K562 (cell line): ENCODE measurements at regions not wholly inside any gene's neighbourhood (a gene's known extent, or its start where the extent isn't known, plus 50 kb on each side); places are given as distances from the start of the nearest gene placed in this dataset.
A peak's percentile ranks its signal among the peaks of the same experiment; 100 is the strongest.

ENCODE experiments used
- L3MBTL2 ChIP-seq: fragments of 450-650 bp; IDR thresholded peaks from 2 replicates; pipeline ENCODE4 v1.6.1; 2016; ENCODE audit warnings: mild to moderate bottlenecking, moderate library complexity
- NFXL1 ChIP-seq: fragments of 450-650 bp; formaldehyde crosslinking; IDR thresholded peaks from 2 replicates; pipeline ENCODE4 v1.4.0; 2021; ENCODE audit warnings: mild to moderate bottlenecking
- RAD21 ChIP-seq, 2 experiments: fragments of 250-450 bp in 1 of 2; fragments of 450-650 bp in 1 of 2; sonication (Bioruptor Pico) in 1 of 2; formaldehyde crosslinking in 1 of 2; IDR thresholded peaks in 1 of 2; conservative IDR thresholded peaks in 1 of 2; 2 replicates each; pipeline versions ENCODE4 v1.4.0 to v1.8.0; 2020 to 2022; ENCODE audit warnings: mild to moderate bottlenecking in 2 of 2, moderate library complexity in 1 of 2
- TCF7L2 ChIP-seq: fragments of 150-350 bp; IDR thresholded peaks from 2 replicates; pipeline ENCODE4 v1.6.1; 2016; ENCODE audit warnings: low read depth, mild to moderate bottlenecking, low read length, moderate library complexity
- TOE1 ChIP-seq, 2 experiments: fragments of 450-650 bp in 1 of 2; sonication (generic) in 1 of 2; formaldehyde crosslinking in 1 of 2; IDR thresholded peaks; 2 replicates each; pipeline versions ENCODE4 v1.7.1 to v1.8.0; 2016 to 2022; ENCODE audit warnings: borderline replicate concordance in 2 of 2, mild to moderate bottlenecking in 2 of 2, antibody characterized with exemption in 1 of 2, inconsistent platforms in 1 of 2, low read depth in 1 of 2, missing genetic modification reagents in 1 of 2, moderate library complexity in 1 of 2
- ZNF695 ChIP-seq: fragments of 450-650 bp; formaldehyde crosslinking; IDR thresholded peaks from 2 replicates; pipeline ENCODE4 v1.4.0; 2020; ENCODE audit warnings: mild to moderate bottlenecking, moderate library complexity
- TF ChIP-seq, protein P1 (sequence below): fragments of 200-600 bp; sonication (generic); IDR thresholded peaks from one replicate; pipeline ENCODE4 v1.6.1; 2012; ENCODE audit warnings: mild to moderate bottlenecking, low read depth, low read length, inconsistent platforms
- TF ChIP-seq, protein P2 (sequence below): fragments of 250-450 bp; sonication (Bioruptor Pico); IDR thresholded peaks from 2 replicates; pipeline ENCODE4 v1.8.0; 2021; ENCODE audit warnings: mild to moderate bottlenecking, moderate library complexity
- TF ChIP-seq, protein P3 (sequence below): fragments of 450-650 bp; formaldehyde crosslinking; IDR thresholded peaks from 2 replicates; pipeline ENCODE4 v1.4.0; 2020; ENCODE audit warnings: mild to moderate bottlenecking, moderate library complexity
- TF ChIP-seq, protein P4 (sequence below), 3 experiments: IDR thresholded peaks in 2 of 3; conservative IDR thresholded peaks in 1 of 3; 2 replicates each; pipeline ENCODE4 v1.5.1; 2011 to 2012; ENCODE audit warnings: low read length in 3 of 3, mild to moderate bottlenecking in 3 of 3, control low read depth in 2 of 3, improper control_type of control experiment in 1 of 3, inconsistent platforms in 1 of 3, low read depth in 1 of 3, mixed read lengths in 1 of 3, moderate library complexity in 1 of 3; ENCODE audit not compliant: insufficient read depth in 2 of 3

DNA sequence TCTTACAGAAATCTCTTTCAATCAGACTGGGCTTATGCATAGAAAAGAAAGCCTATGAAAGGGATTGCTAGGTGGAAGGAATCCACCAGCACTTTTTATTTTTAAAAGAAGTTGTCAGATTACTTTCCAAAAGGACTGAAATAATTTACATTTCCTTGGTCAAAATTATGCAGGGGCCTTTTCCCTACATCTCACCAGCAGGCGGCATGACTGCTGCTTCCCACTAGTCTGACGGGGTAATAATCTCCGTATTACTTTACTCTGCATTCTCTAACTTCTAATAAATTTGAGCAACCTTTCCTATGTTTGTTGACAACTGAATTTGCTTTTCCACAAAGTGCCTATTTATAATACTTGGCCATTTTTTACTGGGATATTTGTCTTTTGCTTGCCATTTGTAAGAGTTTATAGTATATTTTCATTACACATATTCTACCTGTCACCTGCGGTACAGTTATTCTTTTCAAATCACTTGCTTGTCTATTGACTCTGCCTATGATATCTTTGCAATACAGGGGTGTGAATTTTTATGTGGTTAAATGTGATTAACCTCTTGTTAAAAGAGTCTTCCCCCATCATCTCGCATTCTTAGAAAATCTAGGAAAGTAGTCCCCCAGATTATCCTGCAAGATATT lies 51.9 kb upstream of the USP47 start (continued):
- TF ChIP-seq, protein P1, sequence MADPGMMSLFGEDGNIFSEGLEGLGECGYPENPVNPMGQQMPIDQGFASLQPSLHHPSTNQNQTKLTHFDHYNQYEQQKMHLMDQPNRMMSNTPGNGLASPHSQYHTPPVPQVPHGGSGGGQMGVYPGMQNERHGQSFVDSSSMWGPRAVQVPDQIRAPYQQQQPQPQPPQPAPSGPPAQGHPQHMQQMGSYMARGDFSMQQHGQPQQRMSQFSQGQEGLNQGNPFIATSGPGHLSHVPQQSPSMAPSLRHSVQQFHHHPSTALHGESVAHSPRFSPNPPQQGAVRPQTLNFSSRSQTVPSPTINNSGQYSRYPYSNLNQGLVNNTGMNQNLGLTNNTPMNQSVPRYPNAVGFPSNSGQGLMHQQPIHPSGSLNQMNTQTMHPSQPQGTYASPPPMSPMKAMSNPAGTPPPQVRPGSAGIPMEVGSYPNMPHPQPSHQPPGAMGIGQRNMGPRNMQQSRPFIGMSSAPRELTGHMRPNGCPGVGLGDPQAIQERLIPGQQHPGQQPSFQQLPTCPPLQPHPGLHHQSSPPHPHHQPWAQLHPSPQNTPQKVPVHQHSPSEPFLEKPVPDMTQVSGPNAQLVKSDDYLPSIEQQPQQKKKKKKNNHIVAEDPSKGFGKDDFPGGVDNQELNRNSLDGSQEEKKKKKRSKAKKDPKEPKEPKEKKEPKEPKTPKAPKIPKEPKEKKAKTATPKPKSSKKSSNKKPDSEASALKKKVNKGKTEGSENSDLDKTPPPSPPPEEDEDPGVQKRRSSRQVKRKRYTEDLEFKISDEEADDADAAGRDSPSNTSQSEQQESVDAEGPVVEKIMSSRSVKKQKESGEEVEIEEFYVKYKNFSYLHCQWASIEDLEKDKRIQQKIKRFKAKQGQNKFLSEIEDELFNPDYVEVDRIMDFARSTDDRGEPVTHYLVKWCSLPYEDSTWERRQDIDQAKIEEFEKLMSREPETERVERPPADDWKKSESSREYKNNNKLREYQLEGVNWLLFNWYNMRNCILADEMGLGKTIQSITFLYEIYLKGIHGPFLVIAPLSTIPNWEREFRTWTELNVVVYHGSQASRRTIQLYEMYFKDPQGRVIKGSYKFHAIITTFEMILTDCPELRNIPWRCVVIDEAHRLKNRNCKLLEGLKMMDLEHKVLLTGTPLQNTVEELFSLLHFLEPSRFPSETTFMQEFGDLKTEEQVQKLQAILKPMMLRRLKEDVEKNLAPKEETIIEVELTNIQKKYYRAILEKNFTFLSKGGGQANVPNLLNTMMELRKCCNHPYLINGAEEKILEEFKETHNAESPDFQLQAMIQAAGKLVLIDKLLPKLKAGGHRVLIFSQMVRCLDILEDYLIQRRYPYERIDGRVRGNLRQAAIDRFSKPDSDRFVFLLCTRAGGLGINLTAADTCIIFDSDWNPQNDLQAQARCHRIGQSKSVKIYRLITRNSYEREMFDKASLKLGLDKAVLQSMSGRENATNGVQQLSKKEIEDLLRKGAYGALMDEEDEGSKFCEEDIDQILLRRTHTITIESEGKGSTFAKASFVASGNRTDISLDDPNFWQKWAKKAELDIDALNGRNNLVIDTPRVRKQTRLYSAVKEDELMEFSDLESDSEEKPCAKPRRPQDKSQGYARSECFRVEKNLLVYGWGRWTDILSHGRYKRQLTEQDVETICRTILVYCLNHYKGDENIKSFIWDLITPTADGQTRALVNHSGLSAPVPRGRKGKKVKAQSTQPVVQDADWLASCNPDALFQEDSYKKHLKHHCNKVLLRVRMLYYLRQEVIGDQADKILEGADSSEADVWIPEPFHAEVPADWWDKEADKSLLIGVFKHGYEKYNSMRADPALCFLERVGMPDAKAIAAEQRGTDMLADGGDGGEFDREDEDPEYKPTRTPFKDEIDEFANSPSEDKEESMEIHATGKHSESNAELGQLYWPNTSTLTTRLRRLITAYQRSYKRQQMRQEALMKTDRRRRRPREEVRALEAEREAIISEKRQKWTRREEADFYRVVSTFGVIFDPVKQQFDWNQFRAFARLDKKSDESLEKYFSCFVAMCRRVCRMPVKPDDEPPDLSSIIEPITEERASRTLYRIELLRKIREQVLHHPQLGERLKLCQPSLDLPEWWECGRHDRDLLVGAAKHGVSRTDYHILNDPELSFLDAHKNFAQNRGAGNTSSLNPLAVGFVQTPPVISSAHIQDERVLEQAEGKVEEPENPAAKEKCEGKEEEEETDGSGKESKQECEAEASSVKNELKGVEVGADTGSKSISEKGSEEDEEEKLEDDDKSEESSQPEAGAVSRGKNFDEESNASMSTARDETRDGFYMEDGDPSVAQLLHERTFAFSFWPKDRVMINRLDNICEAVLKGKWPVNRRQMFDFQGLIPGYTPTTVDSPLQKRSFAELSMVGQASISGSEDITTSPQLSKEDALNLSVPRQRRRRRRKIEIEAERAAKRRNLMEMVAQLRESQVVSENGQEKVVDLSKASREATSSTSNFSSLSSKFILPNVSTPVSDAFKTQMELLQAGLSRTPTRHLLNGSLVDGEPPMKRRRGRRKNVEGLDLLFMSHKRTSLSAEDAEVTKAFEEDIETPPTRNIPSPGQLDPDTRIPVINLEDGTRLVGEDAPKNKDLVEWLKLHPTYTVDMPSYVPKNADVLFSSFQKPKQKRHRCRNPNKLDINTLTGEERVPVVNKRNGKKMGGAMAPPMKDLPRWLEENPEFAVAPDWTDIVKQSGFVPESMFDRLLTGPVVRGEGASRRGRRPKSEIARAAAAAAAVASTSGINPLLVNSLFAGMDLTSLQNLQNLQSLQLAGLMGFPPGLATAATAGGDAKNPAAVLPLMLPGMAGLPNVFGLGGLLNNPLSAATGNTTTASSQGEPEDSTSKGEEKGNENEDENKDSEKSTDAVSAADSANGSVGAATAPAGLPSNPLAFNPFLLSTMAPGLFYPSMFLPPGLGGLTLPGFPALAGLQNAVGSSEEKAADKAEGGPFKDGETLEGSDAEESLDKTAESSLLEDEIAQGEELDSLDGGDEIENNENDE = no peak
- TF ChIP-seq L3MBTL2 (no peak), NFXL1 (CRISPR knock-in tag) (no peak), RAD21 (CRISPR knock-in tag; conservative IDR thresholded peaks at IDR 0.05 in 1 of 2, IDR thresholded peaks at IDR 0.05 in 1 of 2) (peak; percentile 53 to 68), TOE1 (IDR thresholded peaks at IDR 0.05; ENCODE audit: borderline replicate concordance) (no peak), TOE1 (CRISPR knock-in tag; IDR thresholded peaks at IDR 0.05; ENCODE audit: borderline replicate concordance, low read depth) (no peak), ZNF695 (no peak), TCF7L2 (no peak)
- TF ChIP-seq, protein P2, sequence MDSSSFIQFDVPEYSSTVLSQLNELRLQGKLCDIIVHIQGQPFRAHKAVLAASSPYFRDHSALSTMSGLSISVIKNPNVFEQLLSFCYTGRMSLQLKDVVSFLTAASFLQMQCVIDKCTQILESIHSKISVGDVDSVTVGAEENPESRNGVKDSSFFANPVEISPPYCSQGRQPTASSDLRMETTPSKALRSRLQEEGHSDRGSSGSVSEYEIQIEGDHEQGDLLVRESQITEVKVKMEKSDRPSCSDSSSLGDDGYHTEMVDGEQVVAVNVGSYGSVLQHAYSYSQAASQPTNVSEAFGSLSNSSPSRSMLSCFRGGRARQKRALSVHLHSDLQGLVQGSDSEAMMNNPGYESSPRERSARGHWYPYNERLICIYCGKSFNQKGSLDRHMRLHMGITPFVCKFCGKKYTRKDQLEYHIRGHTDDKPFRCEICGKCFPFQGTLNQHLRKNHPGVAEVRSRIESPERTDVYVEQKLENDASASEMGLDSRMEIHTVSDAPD (CRISPR knock-in tag) = no peak
- TF ChIP-seq, protein P3, sequence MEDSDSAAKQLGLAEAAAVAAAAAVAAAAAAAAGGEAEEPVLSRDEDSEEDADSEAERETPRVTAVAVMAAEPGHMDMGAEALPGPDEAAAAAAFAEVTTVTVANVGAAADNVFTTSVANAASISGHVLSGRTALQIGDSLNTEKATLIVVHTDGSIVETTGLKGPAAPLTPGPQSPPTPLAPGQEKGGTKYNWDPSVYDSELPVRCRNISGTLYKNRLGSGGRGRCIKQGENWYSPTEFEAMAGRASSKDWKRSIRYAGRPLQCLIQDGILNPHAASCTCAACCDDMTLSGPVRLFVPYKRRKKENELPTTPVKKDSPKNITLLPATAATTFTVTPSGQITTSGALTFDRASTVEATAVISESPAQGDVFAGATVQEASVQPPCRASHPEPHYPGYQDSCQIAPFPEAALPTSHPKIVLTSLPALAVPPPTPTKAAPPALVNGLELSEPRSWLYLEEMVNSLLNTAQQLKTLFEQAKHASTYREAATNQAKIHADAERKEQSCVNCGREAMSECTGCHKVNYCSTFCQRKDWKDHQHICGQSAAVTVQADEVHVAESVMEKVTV (CRISPR knock-in tag) = 0 out of 2 replicates have a peak, but pooled peaks have one; percentile 24
- TF ChIP-seq, protein P4, sequence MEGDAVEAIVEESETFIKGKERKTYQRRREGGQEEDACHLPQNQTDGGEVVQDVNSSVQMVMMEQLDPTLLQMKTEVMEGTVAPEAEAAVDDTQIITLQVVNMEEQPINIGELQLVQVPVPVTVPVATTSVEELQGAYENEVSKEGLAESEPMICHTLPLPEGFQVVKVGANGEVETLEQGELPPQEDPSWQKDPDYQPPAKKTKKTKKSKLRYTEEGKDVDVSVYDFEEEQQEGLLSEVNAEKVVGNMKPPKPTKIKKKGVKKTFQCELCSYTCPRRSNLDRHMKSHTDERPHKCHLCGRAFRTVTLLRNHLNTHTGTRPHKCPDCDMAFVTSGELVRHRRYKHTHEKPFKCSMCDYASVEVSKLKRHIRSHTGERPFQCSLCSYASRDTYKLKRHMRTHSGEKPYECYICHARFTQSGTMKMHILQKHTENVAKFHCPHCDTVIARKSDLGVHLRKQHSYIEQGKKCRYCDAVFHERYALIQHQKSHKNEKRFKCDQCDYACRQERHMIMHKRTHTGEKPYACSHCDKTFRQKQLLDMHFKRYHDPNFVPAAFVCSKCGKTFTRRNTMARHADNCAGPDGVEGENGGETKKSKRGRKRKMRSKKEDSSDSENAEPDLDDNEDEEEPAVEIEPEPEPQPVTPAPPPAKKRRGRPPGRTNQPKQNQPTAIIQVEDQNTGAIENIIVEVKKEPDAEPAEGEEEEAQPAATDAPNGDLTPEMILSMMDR (IDR thresholded peaks at IDR 0.05 in 2 of 3, conservative IDR thresholded peaks at IDR 0.05 in 1 of 3; ENCODE audit: insufficient read depth in 2 of 3, low read depth in 1 of 3, low read length in 3 of 3) = peak; percentile 71 to 79 (median 72)
